A549 (cell line): ENCODE measurements at regions not wholly inside any gene's neighbourhood (a gene's known extent, or its start where the extent isn't known, plus 50 kb on each side); places are given as distances from the start of the nearest gene placed in this dataset.

Experiments
- EP300 ChIP-seq, 2 experiments: fragments of >200 bp; sonication (Bioruptor Twin); formaldehyde crosslinking; IDR thresholded peaks; 2 replicates in 1 of 2; 3 replicates in 1 of 2; pipeline ENCODE4 v1.6.1; 2016 to 2017
- MAX ChIP-seq: IDR thresholded peaks from 2 replicates; pipeline ENCODE4 v1.6.1; 2012
- MYC ChIP-seq: IDR thresholded peaks from 2 replicates; pipeline ENCODE4 v1.6.1; 2012; ENCODE audit warnings: mild to moderate bottlenecking, inconsistent platforms, low read length, improper control_type of control experiment, borderline replicate concordance
- POLR2A ChIP-seq: IDR thresholded peaks from 2 replicates; pipeline ENCODE4 v1.6.1; 2012; ENCODE audit warnings: mild to moderate bottlenecking, low read length
- RCOR1 ChIP-seq: fragments of 150-350 bp; IDR thresholded peaks from 2 replicates; pipeline ENCODE4 v1.6.1; 2014; ENCODE audit warnings: antibody characterized with exemption, low read length, low read depth
- RFX5 ChIP-seq: fragments of 450-650 bp; IDR thresholded peaks from 2 replicates; pipeline ENCODE4 v1.7.1; 2014; ENCODE audit warnings: antibody characterized with exemption, mild to moderate bottlenecking, moderate library complexity
- RNF2 ChIP-seq: fragments of 200-600 bp; sonication (generic); IDR thresholded peaks from 2 replicates; pipeline ENCODE4 v1.6.1; 2016; ENCODE audit warnings: low read depth, mild to moderate bottlenecking, antibody characterized with exemption, moderate library complexity, borderline replicate concordance
- SMC3 ChIP-seq: fragments of >200 bp; sonication (Bioruptor Twin); formaldehyde crosslinking; IDR thresholded peaks from 3 replicates; pipeline ENCODE4 v1.6.1; 2018; ENCODE audit warnings: inconsistent platforms
- TF ChIP-seq, protein P1 (sequence below): fragments of >200 bp; sonication (Bioruptor Twin); formaldehyde crosslinking; IDR thresholded peaks from 3 replicates; pipeline ENCODE4 v1.5.1; 2016
- TF ChIP-seq, protein P2 (sequence below): fragments of 150-350 bp; IDR thresholded peaks from 2 replicates; pipeline ENCODE4 v1.6.1; 2014; ENCODE audit warnings: low read depth, mild to moderate bottlenecking, low read length
- TF ChIP-seq, protein P3 (sequence below): fragments of 450-650 bp; IDR thresholded peaks from 2 replicates; pipeline ENCODE4 v1.6.1; 2014; ENCODE audit warnings: antibody characterized with exemption
- TF ChIP-seq, protein P4 (sequence below): IDR thresholded peaks from 2 replicates; pipeline ENCODE4 v1.6.1; 2012

DNA sequence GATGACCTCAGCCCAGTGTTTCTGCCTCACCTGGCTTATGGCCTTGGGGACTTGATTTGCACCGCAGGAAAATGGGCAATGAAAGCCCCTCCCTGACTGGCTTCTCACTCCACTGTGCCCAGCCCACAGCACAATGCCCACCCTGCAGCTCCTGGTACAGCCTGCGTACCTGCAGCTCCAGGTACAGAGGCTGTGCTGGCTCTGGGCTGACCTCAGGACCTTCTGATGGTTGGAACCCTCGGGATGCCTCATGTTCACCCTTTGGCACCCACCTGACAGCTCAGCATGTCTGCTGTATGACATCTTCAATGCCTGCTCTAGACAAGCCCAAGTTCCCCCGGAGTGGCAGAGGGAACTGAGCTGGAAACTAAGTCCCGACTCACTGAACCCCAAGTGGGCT, 87.1 kb downstream of the ALG10 start:
- TF ChIP-seq RFX5 (no peak), POLR2A (no peak), SMC3 (no peak), RCOR1 (no peak), EP300 (IDR thresholded peaks at IDR 0.05) (no peak), RNF2 (no peak), MAX (no peak), MYC (no peak)
- TF ChIP-seq, protein P1, sequence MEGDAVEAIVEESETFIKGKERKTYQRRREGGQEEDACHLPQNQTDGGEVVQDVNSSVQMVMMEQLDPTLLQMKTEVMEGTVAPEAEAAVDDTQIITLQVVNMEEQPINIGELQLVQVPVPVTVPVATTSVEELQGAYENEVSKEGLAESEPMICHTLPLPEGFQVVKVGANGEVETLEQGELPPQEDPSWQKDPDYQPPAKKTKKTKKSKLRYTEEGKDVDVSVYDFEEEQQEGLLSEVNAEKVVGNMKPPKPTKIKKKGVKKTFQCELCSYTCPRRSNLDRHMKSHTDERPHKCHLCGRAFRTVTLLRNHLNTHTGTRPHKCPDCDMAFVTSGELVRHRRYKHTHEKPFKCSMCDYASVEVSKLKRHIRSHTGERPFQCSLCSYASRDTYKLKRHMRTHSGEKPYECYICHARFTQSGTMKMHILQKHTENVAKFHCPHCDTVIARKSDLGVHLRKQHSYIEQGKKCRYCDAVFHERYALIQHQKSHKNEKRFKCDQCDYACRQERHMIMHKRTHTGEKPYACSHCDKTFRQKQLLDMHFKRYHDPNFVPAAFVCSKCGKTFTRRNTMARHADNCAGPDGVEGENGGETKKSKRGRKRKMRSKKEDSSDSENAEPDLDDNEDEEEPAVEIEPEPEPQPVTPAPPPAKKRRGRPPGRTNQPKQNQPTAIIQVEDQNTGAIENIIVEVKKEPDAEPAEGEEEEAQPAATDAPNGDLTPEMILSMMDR: no peak
- TF ChIP-seq, protein P2, sequence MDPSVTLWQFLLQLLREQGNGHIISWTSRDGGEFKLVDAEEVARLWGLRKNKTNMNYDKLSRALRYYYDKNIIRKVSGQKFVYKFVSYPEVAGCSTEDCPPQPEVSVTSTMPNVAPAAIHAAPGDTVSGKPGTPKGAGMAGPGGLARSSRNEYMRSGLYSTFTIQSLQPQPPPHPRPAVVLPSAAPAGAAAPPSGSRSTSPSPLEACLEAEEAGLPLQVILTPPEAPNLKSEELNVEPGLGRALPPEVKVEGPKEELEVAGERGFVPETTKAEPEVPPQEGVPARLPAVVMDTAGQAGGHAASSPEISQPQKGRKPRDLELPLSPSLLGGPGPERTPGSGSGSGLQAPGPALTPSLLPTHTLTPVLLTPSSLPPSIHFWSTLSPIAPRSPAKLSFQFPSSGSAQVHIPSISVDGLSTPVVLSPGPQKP: no peak
- TF ChIP-seq, protein P3, sequence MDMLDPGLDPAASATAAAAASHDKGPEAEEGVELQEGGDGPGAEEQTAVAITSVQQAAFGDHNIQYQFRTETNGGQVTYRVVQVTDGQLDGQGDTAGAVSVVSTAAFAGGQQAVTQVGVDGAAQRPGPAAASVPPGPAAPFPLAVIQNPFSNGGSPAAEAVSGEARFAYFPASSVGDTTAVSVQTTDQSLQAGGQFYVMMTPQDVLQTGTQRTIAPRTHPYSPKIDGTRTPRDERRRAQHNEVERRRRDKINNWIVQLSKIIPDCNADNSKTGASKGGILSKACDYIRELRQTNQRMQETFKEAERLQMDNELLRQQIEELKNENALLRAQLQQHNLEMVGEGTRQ: no peak
- TF ChIP-seq, protein P4, sequence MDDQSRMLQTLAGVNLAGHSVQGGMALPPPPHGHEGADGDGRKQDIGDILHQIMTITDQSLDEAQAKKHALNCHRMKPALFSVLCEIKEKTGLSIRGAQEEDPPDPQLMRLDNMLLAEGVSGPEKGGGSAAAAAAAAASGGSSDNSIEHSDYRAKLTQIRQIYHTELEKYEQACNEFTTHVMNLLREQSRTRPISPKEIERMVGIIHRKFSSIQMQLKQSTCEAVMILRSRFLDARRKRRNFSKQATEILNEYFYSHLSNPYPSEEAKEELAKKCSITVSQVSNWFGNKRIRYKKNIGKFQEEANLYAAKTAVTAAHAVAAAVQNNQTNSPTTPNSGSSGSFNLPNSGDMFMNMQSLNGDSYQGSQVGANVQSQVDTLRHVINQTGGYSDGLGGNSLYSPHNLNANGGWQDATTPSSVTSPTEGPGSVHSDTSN: no peak
